ENCODE measurements at regions not wholly inside any gene's neighbourhood (a gene's known extent, or its start where the extent isn't known, plus 50 kb on each side); places are given as distances from the start of the nearest gene placed in this dataset.

GRCh38 chr5:164617290-164617689, 1111.9 kb downstream of the MAT2B start:
- POLR2A ChIA-PET: no interaction called here
- H3K36me3 Mint-ChIP-seq: no peaks in the 10 kb centered on the region
- ATAC-seq: no peak

More at GRCh38 chr5:164617290-164617689, 1111.9 kb downstream of the MAT2B start:
- H3K4me1 Mint-ChIP-seq: peaks cover 15% of the 10 kb centered on the region
- H3K9me3 Mint-ChIP-seq: peaks cover 6% of the 10 kb centered on the region
- H3K27me3 Mint-ChIP-seq (ENCODE audit: low read depth): no peaks in the 10 kb centered on the region
- no peak overlapping the region for H3K4me3 Mint-ChIP-seq
- CTCF ChIA-PET: interaction anchor here (0.5 kb wide), 1 partner anchor 76 kb away, joined by 4 read pairs; no protein-coding TSS in a partner anchor
- H3K27ac Mint-ChIP-seq: no peak overlapping the region
- no peak for TF ChIP-seq USF2 (CRISPR knock-in tag; IDR thresholded peaks at IDR 0.05)
- no peak for TF ChIP-seq NFE2L1 (CRISPR knock-in tag; IDR thresholded peaks at IDR 0.05)
- no peak for TF ChIP-seq JAZF1 (CRISPR knock-in tag; IDR thresholded peaks at IDR 0.05)
- no peak for TF ChIP-seq JUN (CRISPR knock-in tag; IDR thresholded peaks at IDR 0.05)
- TF ChIP-seq E2F5 (CRISPR knock-in tag; IDR thresholded peaks at IDR 0.05): no peak
- TF ChIP-seq ATF1 (CRISPR knock-in tag; IDR thresholded peaks at IDR 0.05): no peak
- no peak for TF ChIP-seq MLX (CRISPR knock-in tag; IDR thresholded peaks at IDR 0.05)
- no peak for TF ChIP-seq RORB (CRISPR knock-in tag; IDR thresholded peaks at IDR 0.05)
- no peak for TF ChIP-seq ZNF423 (CRISPR knock-in tag; IDR thresholded peaks at IDR 0.05)
- no peak for TF ChIP-seq NR3C1 (CRISPR knock-in tag; conservative IDR thresholded peaks at IDR 0.05; ENCODE audit: low read depth)
- no peak for TF ChIP-seq SOX15 (CRISPR knock-in tag; IDR thresholded peaks at IDR 0.05)
- no peak for TF ChIP-seq IRF1 (CRISPR knock-in tag; IDR thresholded peaks at IDR 0.05)
- TF ChIP-seq FOXP4 (CRISPR knock-in tag; IDR thresholded peaks at IDR 0.05): no peak
- no peak for TF ChIP-seq ZBTB43 (CRISPR knock-in tag; IDR thresholded peaks at IDR 0.05)
- no peak for TF ChIP-seq GRHL2 (CRISPR knock-in tag; IDR thresholded peaks at IDR 0.05; ENCODE audit: insufficient replicate concordance, severe bottlenecking)
- TF ChIP-seq ZNF671 (CRISPR knock-in tag; IDR thresholded peaks at IDR 0.05): no peak
- TF ChIP-seq ETV6 (CRISPR knock-in tag; IDR thresholded peaks at IDR 0.05): no peak
- TF ChIP-seq ZNF263 (CRISPR knock-in tag; IDR thresholded peaks at IDR 0.05; ENCODE audit: low read depth): no peak
- TF ChIP-seq ZNF532 (CRISPR knock-in tag; IDR thresholded peaks at IDR 0.05; ENCODE audit: borderline replicate concordance): no peak
- no peak for TF ChIP-seq GTF2I (CRISPR knock-in tag; conservative IDR thresholded peaks at IDR 0.05)
- no peak for DNase-seq (ENCODE audit: low spot score)
